HEK293 (cell line): ENCODE measurements at regions not wholly inside any gene's neighbourhood (a gene's known extent, or its start where the extent isn't known, plus 50 kb on each side); places are given as distances from the start of the nearest gene placed in this dataset.

Experiments used
- CTCF ChIA-PET: fragments of 350-600 bp; formaldehyde crosslinking; extraction: SDS; loops from one replicate; lab custom pipeline; 2021; ENCODE audit warnings: antibody characterized with exemption; lab: Yijun Ruan, JAX
- POLR2A ChIA-PET: fragments of 300-600 bp; formaldehyde crosslinking; extraction: SDS; loops from one replicate; lab custom pipeline; 2020; ENCODE audit warnings: antibody characterized with exemption, inconsistent platforms; lab: Yijun Ruan, JAX
- H3K27ac ChIP-seq: fragments of 200-500 bp; sonication (Bioruptor generic); 2 replicates; pipeline ENCODE4 v1.5.1; 2014; ENCODE audit warnings: low read depth, low read length, control low read depth, inconsistent platforms; ENCODE audit errors: extremely low read depth
- H3K36me3 ChIP-seq, 2 experiments: fragments of 200-500 bp in 1 of 2; sonication (Bioruptor generic) in 1 of 2; 1 replicate in 1 of 2; 2 replicates in 1 of 2; pipeline ENCODE4 v1.5.1; 2014 to 2017; ENCODE audit warnings: inconsistent platforms in 2 of 2, low read length in 2 of 2; ENCODE audit not compliant: control insufficient read depth in 2 of 2, insufficient read depth in 1 of 2
- H3K4me1 ChIP-seq: fragments of 200-500 bp; sonication (Bioruptor generic); 2 replicates; pipeline ENCODE4 v1.5.1; 2014; ENCODE audit warnings: mild to moderate bottlenecking, low read length, inconsistent platforms; ENCODE audit not compliant: control insufficient read depth, insufficient read depth
- H3K4me3 ChIP-seq: 2 replicates; pipeline ENCODE4 v1.5.1; 2011; ENCODE audit warnings: low read depth, mild to moderate bottlenecking, control low read depth, low read length, moderate library complexity
- H3K9me3 ChIP-seq: fragments of 200-500 bp; sonication (Bioruptor generic); 2 replicates; pipeline ENCODE4 v1.5.1; 2014; ENCODE audit warnings: low read depth, low read length, inconsistent platforms; ENCODE audit not compliant: control insufficient read depth, insufficient read depth
- GLIS2 ChIP-seq: fragments of 450-650 bp; formaldehyde crosslinking; IDR thresholded peaks from 2 replicates; pipeline ENCODE4 v1.5.1; 2016; ENCODE audit warnings: missing biosample characterization, missing genetic modification characterization
- HOXD13 ChIP-seq: sonication (generic); formaldehyde crosslinking; IDR thresholded peaks from 2 replicates; pipeline ENCODE4 v1.8.0; 2022; ENCODE audit warnings: missing genetic modification reagents, borderline replicate concordance
- SETDB1 ChIP-seq: IDR thresholded peaks from one replicate; pipeline ENCODE4 v1.6.1; 2017; ENCODE audit warnings: mild to moderate bottlenecking, low read length, moderate library complexity, mixed read lengths; ENCODE audit not compliant: insufficient read length
- ZNF112 ChIP-seq: fragments of 450-650 bp; formaldehyde crosslinking; IDR thresholded peaks from 2 replicates; pipeline ENCODE4 v1.5.0; 2017; ENCODE audit warnings: missing biosample characterization, missing genetic modification characterization
- ZNF2 ChIP-seq: fragments of 450-650 bp; formaldehyde crosslinking; IDR thresholded peaks from 2 replicates; pipeline ENCODE4 v1.5.1; 2016; ENCODE audit warnings: missing biosample characterization, missing genetic modification characterization
- ZNF48 ChIP-seq: fragments of 450-650 bp; formaldehyde crosslinking; IDR thresholded peaks from 2 replicates; pipeline ENCODE4 v1.5.1; 2016; ENCODE audit warnings: missing biosample characterization, missing genetic modification characterization
- ZNF561 ChIP-seq: fragments of 450-650 bp; IDR thresholded peaks from 2 replicates; pipeline ENCODE4 v1.5.1; 2018; ENCODE audit warnings: missing biosample characterization, missing genetic modification characterization, borderline replicate concordance
- ZNF600 ChIP-seq: fragments of 450-650 bp; formaldehyde crosslinking; IDR thresholded peaks from 2 replicates; pipeline ENCODE4 v1.5.1; 2016; ENCODE audit warnings: missing biosample characterization, missing genetic modification characterization
- ZNF670 ChIP-seq: fragments of 450-650 bp; formaldehyde crosslinking; IDR thresholded peaks from 2 replicates; pipeline ENCODE4 v1.5.1; 2016; ENCODE audit warnings: missing biosample characterization, missing genetic modification characterization, low read depth
- TF ChIP-seq, protein P1 (sequence below): fragments of 450-650 bp; formaldehyde crosslinking; IDR thresholded peaks from 2 replicates; pipeline ENCODE4 v1.5.1; 2016; ENCODE audit warnings: missing biosample characterization, missing genetic modification characterization
- TF ChIP-seq, protein P2 (sequence below): fragments of 450-650 bp; formaldehyde crosslinking; IDR thresholded peaks from 2 replicates; pipeline ENCODE4 v1.5.1; 2016; ENCODE audit warnings: missing biosample characterization, missing genetic modification characterization
- TF ChIP-seq, protein P3 (sequence below): fragments of 450-650 bp; formaldehyde crosslinking; IDR thresholded peaks from 2 replicates; pipeline ENCODE4; 2016; ENCODE audit warnings: missing biosample characterization, missing genetic modification characterization
- TF ChIP-seq, protein P4 (sequence below): fragments of 450-650 bp; formaldehyde crosslinking; IDR thresholded peaks from 2 replicates; pipeline ENCODE4 v1.5.1; 2017; ENCODE audit warnings: missing biosample characterization, missing genetic modification characterization
- TF ChIP-seq, protein P5 (sequence below): fragments of 450-650 bp; formaldehyde crosslinking; optimal IDR thresholded peaks from 2 replicates; pipeline ENCODE3; 2016; ENCODE audit warnings: missing biosample characterization, mild to moderate bottlenecking, missing genetic modification characterization
- TF ChIP-seq, protein P6 (sequence below): fragments of 450-650 bp; formaldehyde crosslinking; IDR thresholded peaks from 2 replicates; pipeline ENCODE4 v1.5.1; 2016; ENCODE audit warnings: missing biosample characterization, missing genetic modification characterization

DNA sequence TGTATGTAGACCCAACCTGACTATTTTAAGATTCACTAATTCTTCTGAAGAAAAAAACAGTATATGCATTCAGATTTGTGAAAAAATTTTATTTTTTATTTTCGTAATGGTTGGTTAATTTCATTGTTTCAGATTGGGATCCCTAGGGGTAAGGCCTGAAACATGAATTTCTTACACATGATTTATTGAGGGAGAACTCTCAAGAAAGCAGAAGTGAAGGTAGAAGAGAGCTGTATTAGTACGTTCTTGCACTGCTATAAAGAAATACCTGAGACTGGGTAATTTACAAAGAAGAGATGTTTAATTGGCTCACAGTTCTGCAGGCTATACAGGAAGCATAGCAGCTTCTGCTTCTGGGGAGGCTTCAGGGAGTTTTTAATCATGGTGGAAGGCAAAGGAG lies 611.9 kb upstream of the TECRL start:
- H3K9me3 ChIP-seq = no peaks in the 10 kb centered on the region
- H3K4me1 ChIP-seq = no peaks in the 10 kb centered on the region
- TF ChIP-seq HOXD13 (CRISPR knock-in tag) (no peak), ZNF600 (tag by site-specific recombination) (no peak), ZNF561 (no peak), GLIS2 (no peak)
- POLR2A ChIA-PET = no interaction called here
- H3K4me3 ChIP-seq = no peak overlapping the region
- no peaks in the 10 kb centered on the region for H3K36me3 ChIP-seq
- CTCF ChIA-PET = no interaction called here
- no peak overlapping the region for H3K27ac ChIP-seq

DNA sequence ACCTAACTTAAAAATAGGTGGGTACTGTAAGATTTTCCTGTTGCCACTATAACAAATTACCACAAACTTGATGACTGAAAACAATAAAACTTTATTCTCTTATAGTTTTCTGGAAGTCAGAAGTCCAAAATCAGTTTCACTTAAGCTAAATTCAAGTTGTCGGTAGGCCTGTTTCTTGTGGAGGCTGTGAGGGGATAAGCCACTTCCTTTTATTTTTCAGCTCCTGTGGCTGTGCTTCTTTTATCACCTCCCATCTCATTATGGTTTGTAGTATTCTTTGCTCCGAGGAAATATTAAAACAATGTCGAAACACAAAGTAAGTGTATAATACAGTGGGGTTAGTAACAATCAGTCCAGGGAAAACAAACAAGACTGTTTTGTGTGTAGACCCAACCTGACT lies 610.5 kb upstream of the TECRL start:
- Histone ChIP-seq H3K27ac (no peak overlapping the region), H3K4me1 (no peaks in the 10 kb centered on the region), H3K4me3 (no peak overlapping the region), H3K9me3 (no peaks in the 10 kb centered on the region), H3K36me3 (no peaks in the 10 kb centered on the region)
- POLR2A ChIA-PET = no interaction called here
- CTCF ChIA-PET = no interaction called here
- no peak for TF ChIP-seq ZNF2 (tag by site-specific recombination)
- TF ChIP-seq ZNF112 (tag by site-specific recombination) = no peak
- TF ChIP-seq, protein P1, sequence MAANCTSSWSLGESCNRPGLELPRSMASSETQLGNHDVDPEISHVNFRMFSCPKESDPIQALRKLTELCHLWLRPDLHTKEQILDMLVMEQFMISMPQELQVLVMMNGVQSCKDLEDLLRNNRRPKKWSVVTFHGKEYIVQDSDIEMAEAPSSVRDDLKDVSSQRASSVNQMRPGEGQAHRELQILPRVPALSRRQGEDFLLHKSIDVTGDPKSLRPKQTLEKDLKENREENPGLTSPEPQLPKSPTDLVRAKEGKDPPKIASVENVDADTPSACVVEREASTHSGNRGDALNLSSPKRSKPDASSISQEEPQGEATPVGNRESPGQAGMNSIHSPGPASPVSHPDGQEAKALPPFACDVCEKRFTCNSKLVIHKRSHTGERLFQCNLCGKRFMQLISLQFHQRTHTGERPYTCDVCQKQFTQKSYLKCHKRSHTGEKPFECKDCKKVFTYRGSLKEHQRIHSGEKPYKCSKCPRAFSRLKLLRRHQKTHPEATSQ = no peak
- TF ChIP-seq, protein P2, sequence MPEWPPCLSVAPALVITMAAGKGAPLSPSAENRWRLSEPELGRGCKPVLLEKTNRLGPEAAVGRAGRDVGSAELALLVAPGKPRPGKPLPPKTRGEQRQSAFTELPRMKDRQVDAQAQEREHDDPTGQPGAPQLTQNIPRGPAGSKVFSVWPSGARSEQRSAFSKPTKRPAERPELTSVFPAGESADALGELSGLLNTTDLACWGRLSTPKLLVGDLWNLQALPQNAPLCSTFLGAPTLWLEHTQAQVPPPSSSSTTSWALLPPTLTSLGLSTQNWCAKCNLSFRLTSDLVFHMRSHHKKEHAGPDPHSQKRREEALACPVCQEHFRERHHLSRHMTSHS = no peak
- TF ChIP-seq, protein P3, sequence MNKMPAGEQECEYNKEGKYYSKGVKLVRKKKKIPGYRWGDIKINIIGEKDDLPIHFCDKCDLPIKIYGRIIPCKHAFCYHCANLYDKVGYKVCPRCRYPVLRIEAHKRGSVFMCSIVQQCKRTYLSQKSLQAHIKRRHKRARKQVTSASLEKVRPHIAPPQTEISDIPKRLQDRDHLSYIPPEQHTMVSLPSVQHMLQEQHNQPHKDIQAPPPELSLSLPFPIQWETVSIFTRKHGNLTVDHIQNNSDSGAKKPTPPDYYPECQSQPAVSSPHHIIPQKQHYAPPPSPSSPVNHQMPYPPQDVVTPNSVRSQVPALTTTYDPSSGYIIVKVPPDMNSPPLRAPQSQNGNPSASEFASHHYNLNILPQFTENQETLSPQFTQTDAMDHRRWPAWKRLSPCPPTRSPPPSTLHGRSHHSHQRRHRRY (tag by site-specific recombination) = no peak
- TF ChIP-seq, protein P4, sequence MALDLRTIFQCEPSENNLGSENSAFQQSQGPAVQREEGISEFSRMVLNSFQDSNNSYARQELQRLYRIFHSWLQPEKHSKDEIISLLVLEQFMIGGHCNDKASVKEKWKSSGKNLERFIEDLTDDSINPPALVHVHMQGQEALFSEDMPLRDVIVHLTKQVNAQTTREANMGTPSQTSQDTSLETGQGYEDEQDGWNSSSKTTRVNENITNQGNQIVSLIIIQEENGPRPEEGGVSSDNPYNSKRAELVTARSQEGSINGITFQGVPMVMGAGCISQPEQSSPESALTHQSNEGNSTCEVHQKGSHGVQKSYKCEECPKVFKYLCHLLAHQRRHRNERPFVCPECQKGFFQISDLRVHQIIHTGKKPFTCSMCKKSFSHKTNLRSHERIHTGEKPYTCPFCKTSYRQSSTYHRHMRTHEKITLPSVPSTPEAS (tag by site-specific recombination) = no peak
- no peak for TF ChIP-seq SETDB1
- TF ChIP-seq, protein P5, sequence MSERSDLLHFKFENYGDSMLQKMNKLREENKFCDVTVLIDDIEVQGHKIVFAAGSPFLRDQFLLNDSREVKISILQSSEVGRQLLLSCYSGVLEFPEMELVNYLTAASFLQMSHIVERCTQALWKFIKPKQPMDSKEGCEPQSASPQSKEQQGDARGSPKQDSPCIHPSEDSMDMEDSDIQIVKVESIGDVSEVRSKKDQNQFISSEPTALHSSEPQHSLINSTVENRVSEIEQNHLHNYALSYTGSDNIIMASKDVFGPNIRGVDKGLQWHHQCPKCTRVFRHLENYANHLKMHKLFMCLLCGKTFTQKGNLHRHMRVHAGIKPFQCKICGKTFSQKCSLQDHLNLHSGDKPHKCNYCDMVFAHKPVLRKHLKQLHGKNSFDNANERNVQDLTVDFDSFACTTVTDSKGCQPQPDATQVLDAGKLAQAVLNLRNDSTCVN (tag by site-specific recombination) = no peak
- TF ChIP-seq, protein P6, sequence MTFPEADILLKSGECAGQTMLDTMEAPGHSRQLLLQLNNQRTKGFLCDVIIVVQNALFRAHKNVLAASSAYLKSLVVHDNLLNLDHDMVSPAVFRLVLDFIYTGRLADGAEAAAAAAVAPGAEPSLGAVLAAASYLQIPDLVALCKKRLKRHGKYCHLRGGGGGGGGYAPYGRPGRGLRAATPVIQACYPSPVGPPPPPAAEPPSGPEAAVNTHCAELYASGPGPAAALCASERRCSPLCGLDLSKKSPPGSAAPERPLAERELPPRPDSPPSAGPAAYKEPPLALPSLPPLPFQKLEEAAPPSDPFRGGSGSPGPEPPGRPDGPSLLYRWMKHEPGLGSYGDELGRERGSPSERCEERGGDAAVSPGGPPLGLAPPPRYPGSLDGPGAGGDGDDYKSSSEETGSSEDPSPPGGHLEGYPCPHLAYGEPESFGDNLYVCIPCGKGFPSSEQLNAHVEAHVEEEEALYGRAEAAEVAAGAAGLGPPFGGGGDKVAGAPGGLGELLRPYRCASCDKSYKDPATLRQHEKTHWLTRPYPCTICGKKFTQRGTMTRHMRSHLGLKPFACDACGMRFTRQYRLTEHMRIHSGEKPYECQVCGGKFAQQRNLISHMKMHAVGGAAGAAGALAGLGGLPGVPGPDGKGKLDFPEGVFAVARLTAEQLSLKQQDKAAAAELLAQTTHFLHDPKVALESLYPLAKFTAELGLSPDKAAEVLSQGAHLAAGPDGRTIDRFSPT (tag by site-specific recombination) = no peak
- TF ChIP-seq ZNF48 (tag by site-specific recombination) = no peak
- TF ChIP-seq ZNF670 (tag by site-specific recombination) = no peak
